Loucy (cell line): ENCODE measurements at regions not wholly inside any gene's neighbourhood (a gene's known extent, or its start where the extent isn't known, plus 50 kb on each side); places are given as distances from the start of the nearest gene placed in this dataset.

ENCODE experiments used
- H2AFZ ChIP-seq: fragments of 200-600 bp; sonication (generic); 2 replicates; pipeline ENCODE4 v1.6.0; 2016; ENCODE audit warnings: antibody characterized with exemption, mild to moderate bottlenecking, low read length, moderate library complexity
- H3F3A ChIP-seq: fragments of 200-600 bp; 2 replicates; pipeline ENCODE4 v1.6.0; 2016; ENCODE audit warnings: antibody characterized with exemption, low read depth, mild to moderate bottlenecking
- H3K27me3 ChIP-seq: fragments of 200-600 bp; sonication (generic); 2 replicates; pipeline ENCODE4 v1.6.1; 2014; ENCODE audit warnings: low read length, mild to moderate bottlenecking; ENCODE audit not compliant: insufficient read depth, poor library complexity, severe bottlenecking
- H3K36me3 ChIP-seq: fragments of 200-600 bp; sonication (generic); 2 replicates; pipeline ENCODE4 v1.6.1; 2016; ENCODE audit warnings: low read length; ENCODE audit not compliant: insufficient read depth
- H3K4me1 ChIP-seq: fragments of 200-600 bp; sonication (generic); 2 replicates; pipeline ENCODE4 v1.5.1; 2014; ENCODE audit warnings: low read length, mild to moderate bottlenecking; ENCODE audit not compliant: insufficient read depth, poor library complexity, severe bottlenecking
- H3K4me2 ChIP-seq: fragments of 200-600 bp; sonication (generic); 2 replicates; pipeline ENCODE4 v1.6.0; 2014; ENCODE audit warnings: antibody characterized with exemption, low read length, low read depth, mild to moderate bottlenecking; ENCODE audit not compliant: poor library complexity, severe bottlenecking
- H3K4me3 ChIP-seq: fragments of 200-600 bp; sonication (generic); 2 replicates; pipeline ENCODE4 v1.5.1; 2014; ENCODE audit warnings: low read length, mild to moderate bottlenecking, mixed read lengths; ENCODE audit not compliant: poor library complexity, severe bottlenecking
- H3K79me2 ChIP-seq: fragments of 200-600 bp; sonication (generic); 2 replicates; pipeline ENCODE4 v1.6.1; 2014; ENCODE audit warnings: low read length; ENCODE audit not compliant: insufficient read depth
- H3K9ac ChIP-seq: fragments of 200-600 bp; sonication (generic); 2 replicates; pipeline ENCODE4 v1.6.0; 2014; ENCODE audit warnings: mild to moderate bottlenecking, low read depth, low read length, moderate library complexity; ENCODE audit not compliant: poor library complexity, severe bottlenecking
- H3K9me2 ChIP-seq: fragments of 200-600 bp; sonication (generic); replicated peaks from 2 replicates; pipeline ENCODE4 v1.6.1; 2016; ENCODE audit warnings: low read depth, low read length, mixed read lengths
- H3K9me3 ChIP-seq: fragments of 200-600 bp; sonication (generic); 2 replicates; pipeline ENCODE4 v1.6.1; 2014; ENCODE audit warnings: mild to moderate bottlenecking, antibody characterized with exemption, low read length, low read depth; ENCODE audit not compliant: insufficient read depth
- H4K20me1 ChIP-seq: fragments of 200-600 bp; sonication (generic); 2 replicates; pipeline ENCODE4 v1.6.0; 2014; ENCODE audit warnings: antibody characterized with exemption, low read length, mild to moderate bottlenecking; ENCODE audit not compliant: insufficient read depth, poor library complexity, severe bottlenecking
- EZH2phosphoT487 ChIP-seq: fragments of 200-600 bp; IDR thresholded peaks from 2 replicates; pipeline ENCODE4 v1.6.1; 2018; ENCODE audit warnings: antibody characterized with exemption, mild to moderate bottlenecking, moderate library complexity, borderline replicate concordance
- TF ChIP-seq, protein P1 (sequence below): fragments of 200-600 bp; sonication (generic); conservative IDR thresholded peaks from 2 replicates; pipeline ENCODE4 v1.5.1; 2014; ENCODE audit warnings: mild to moderate bottlenecking, antibody characterized with exemption, low read length

DNA sequence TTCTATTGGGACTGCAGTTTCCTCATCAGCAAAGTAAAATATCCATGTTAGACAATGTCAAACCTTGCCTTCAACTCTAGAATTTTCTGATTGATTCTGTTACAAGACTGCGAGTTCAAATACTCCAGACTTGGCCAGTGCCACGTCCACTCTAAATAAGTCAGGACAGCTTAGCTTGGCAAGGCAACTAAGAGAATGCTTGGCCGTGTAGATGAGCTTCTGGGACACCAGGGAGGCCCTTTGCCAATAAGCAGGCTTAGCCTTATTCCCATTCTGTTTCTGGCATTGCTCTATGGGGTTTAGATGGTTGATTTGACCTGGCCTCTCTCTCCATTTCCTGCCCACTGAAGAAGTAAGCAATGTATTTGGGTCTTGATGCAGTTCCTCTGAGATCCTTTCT, 218.1 kb upstream of the SIX2 start:
- Histone ChIP-seq H3K9me2 (no peaks in the 10 kb centered on the region), H3K4me1 (peaks cover 17% of the 10 kb centered on the region), H3K36me3 (no peaks in the 10 kb centered on the region), H4K20me1 (no peaks in the 10 kb centered on the region), H3K27me3 (no peaks in the 10 kb centered on the region), H3K4me2 (no peak overlapping the region), H3K9me3 (peaks cover 5% of the 10 kb centered on the region; the same call in 1 of the 2 replicates), H3K4me3 (no peak overlapping the region), H3F3A (no peaks in the 10 kb centered on the region), H3K79me2 (no peaks in the 10 kb centered on the region), H2AFZ (no peak overlapping the region), H3K9ac (no peak overlapping the region)
- no peak for TF ChIP-seq EZH2phosphoT487
- TF ChIP-seq, protein P1, sequence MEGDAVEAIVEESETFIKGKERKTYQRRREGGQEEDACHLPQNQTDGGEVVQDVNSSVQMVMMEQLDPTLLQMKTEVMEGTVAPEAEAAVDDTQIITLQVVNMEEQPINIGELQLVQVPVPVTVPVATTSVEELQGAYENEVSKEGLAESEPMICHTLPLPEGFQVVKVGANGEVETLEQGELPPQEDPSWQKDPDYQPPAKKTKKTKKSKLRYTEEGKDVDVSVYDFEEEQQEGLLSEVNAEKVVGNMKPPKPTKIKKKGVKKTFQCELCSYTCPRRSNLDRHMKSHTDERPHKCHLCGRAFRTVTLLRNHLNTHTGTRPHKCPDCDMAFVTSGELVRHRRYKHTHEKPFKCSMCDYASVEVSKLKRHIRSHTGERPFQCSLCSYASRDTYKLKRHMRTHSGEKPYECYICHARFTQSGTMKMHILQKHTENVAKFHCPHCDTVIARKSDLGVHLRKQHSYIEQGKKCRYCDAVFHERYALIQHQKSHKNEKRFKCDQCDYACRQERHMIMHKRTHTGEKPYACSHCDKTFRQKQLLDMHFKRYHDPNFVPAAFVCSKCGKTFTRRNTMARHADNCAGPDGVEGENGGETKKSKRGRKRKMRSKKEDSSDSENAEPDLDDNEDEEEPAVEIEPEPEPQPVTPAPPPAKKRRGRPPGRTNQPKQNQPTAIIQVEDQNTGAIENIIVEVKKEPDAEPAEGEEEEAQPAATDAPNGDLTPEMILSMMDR, result no peak

DNA sequence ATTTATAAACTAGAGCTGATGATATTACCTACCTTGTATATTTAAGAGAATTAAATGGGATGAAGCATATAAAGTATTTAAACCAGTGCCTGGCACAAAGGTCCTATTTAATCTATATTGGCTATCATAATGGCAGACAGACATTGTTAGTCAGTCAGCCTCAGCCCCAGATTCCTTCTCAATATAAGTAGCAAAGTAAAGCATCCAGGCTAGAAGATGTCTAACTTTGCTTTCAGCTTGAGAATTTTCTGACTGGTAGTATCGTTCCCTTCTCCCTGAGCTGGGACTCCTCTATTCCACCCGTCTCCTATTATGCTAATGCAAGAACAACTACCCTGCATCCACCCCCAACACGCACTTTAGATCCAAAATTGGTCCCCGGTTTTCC, 215.7 kb upstream of the SIX2 start:
- H2AFZ ChIP-seq, result no peak overlapping the region
- H3K4me1 ChIP-seq, result peaks cover 21% of the 10 kb centered on the region
- no peak overlapping the region for H3K9ac ChIP-seq
- H3F3A ChIP-seq, result no peaks in the 10 kb centered on the region
- no peak overlapping the region for H3K4me3 ChIP-seq
- H3K4me2 ChIP-seq, result no peak overlapping the region
- H3K27me3 ChIP-seq, result no peaks in the 10 kb centered on the region
- no peak for TF ChIP-seq EZH2phosphoT487
- TF ChIP-seq, protein P1, result no peak
- no peaks in the 10 kb centered on the region for H3K9me2 ChIP-seq
- H3K79me2 ChIP-seq, result no peaks in the 10 kb centered on the region
- peaks cover 5% of the 10 kb centered on the region; the same call in 1 of the 2 replicates for H3K9me3 ChIP-seq
- no peaks in the 10 kb centered on the region for H3K36me3 ChIP-seq
- no peaks in the 10 kb centered on the region for H4K20me1 ChIP-seq

DNA sequence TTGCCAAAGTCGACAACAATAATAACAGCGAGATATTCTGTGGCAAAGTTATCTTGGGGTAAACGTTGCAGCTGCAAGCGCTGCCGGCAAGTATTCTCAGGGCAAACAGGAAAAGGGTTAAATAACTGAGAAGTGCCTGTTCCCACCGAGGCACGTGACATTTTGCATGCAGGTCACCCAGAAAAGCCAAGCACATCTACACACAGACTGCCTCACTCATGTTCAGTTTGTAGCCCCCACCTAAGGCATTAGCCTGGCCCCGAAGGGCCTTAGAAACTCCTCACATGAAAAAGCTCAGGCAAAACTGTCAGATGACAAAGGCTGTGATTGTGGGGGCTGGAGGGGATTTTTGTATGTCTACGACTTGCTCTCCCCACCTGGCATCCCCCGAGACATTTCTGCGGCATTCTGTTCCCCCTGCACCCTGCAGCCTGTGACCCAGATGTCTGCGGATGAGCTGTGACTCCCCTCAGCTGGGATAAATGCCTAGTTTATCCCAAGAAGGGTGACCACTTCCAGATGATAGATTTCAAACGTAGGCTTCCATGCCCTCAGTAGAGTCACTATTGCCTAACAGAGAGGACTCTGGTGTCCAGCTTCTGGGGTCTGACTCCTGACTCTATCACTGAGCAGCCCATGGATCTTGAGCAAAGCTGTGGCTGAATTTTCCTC, 215.2 kb upstream of the SIX2 start:
- Histone ChIP-seq H2AFZ (peak overlapping the region; percentile 25), H3F3A (no peaks in the 10 kb centered on the region), H3K9me3 (peaks cover 5% of the 10 kb centered on the region; the same call in 1 of the 2 replicates), H3K27me3 (no peaks in the 10 kb centered on the region), H3K4me3 (no peak overlapping the region), H3K9ac (no peak overlapping the region), H3K4me1 (peaks cover 21% of the 10 kb centered on the region), H3K79me2 (no peaks in the 10 kb centered on the region), H4K20me1 (no peaks in the 10 kb centered on the region), H3K36me3 (no peaks in the 10 kb centered on the region), H3K4me2 (peak overlapping the region; percentile 35), H3K9me2 (no peaks in the 10 kb centered on the region)
- no peak for TF ChIP-seq EZH2phosphoT487
- TF ChIP-seq, protein P1, result no peak
